Keratinocyte (primary cell): ENCODE measurements at regions not wholly inside any gene's neighbourhood (a gene's known extent, or its start where the extent isn't known, plus 50 kb on each side); places are given as distances from the start of the nearest gene placed in this dataset.
"Not testable (repeated sequence)": the region's sequence is repeated elsewhere in the genome, so short reads cannot be mapped to it uniquely, and the experiment has no call there.

Source experiments
- DNase-seq: peaks from one replicate; pipeline ENCODE4 v3.0.0-alpha.2; 2011; ENCODE audit warnings: low read depth, missing footprints, low spot score
- FAIRE-seq: peaks from 2 replicates; lab custom pipeline; 2011; peaks lifted over from hg19 to GRCh38; lab: Jason Lieb, UNC
- H2AFZ ChIP-seq: 2 replicates; pipeline ENCODE4 v1.6.0; 2012; ENCODE audit warnings: low read length, control low read depth, inconsistent platforms; ENCODE audit not compliant: control insufficient read depth
- H3K27ac ChIP-seq: 2 replicates; pipeline ENCODE4 v1.5.1; 2011; ENCODE audit warnings: low read length; ENCODE audit not compliant: control insufficient read depth, insufficient read depth
- H3K27me3 ChIP-seq: 3 replicates; pipeline ENCODE4 v1.6.0; 2011; ENCODE audit warnings: low read length; ENCODE audit not compliant: control insufficient read depth, insufficient read depth; ENCODE audit errors: extremely low read depth
- H3K36me3 ChIP-seq, 2 experiments: 2 replicates in 1 of 2; 3 replicates in 1 of 2; pipeline ENCODE4 v1.5.1; 2011; ENCODE audit warnings: low read length in 2 of 2, mild to moderate bottlenecking in 1 of 2; ENCODE audit not compliant: control insufficient read depth in 2 of 2, insufficient read depth in 2 of 2; ENCODE audit errors: extremely low read depth in 1 of 2
- H3K4me1 ChIP-seq: 3 replicates; pipeline ENCODE4 v1.5.1; 2011; ENCODE audit warnings: low read length; ENCODE audit not compliant: control insufficient read depth, insufficient read depth; ENCODE audit errors: extremely low read depth
- H3K4me2 ChIP-seq: 3 replicates; pipeline ENCODE4 v1.6.0; 2011; ENCODE audit warnings: low read depth, low read length; ENCODE audit not compliant: control insufficient read depth, insufficient read depth; ENCODE audit errors: extremely low read depth
- H3K4me3 ChIP-seq, 3 experiments: fragments of 200-600 bp in 1 of 3; sonication (generic) in 1 of 3; 2 replicates in 2 of 3; 3 replicates in 1 of 3; pipeline ENCODE4 v1.5.1; 2011 to 2016; ENCODE audit warnings: low read length in 3 of 3, mild to moderate bottlenecking in 3 of 3, control low read depth in 2 of 3, inconsistent platforms in 1 of 3, low read depth in 1 of 3, mixed read lengths in 1 of 3, mixed run types in 1 of 3, moderate library complexity in 1 of 3; ENCODE audit not compliant: control insufficient read depth in 2 of 3, insufficient read depth in 2 of 3; ENCODE audit errors: extremely low read depth in 1 of 3
- H3K79me2 ChIP-seq: 2 replicates; pipeline ENCODE4 v1.6.0; 2012; ENCODE audit warnings: low read length; ENCODE audit not compliant: control insufficient read depth, insufficient read depth
- H3K9ac ChIP-seq: 3 replicates; pipeline ENCODE4 v1.6.0; 2011; ENCODE audit warnings: low read length; ENCODE audit not compliant: control insufficient read depth, insufficient read depth; ENCODE audit errors: extremely low read depth
- H3K9me1 ChIP-seq: 3 replicates; pipeline ENCODE4 v1.6.0; 2011; ENCODE audit warnings: low read length; ENCODE audit not compliant: control insufficient read depth, insufficient read depth; ENCODE audit errors: extremely low read depth
- H3K9me3 ChIP-seq: 2 replicates; pipeline ENCODE4 v1.5.1; 2012; ENCODE audit warnings: low read depth, low read length; ENCODE audit not compliant: control insufficient read depth
- H4K20me1 ChIP-seq: 3 replicates; pipeline ENCODE4 v1.6.0; 2011; ENCODE audit warnings: low read length; ENCODE audit not compliant: control insufficient read depth, insufficient read depth; ENCODE audit errors: extremely low read depth
- CTCF ChIP-seq, 3 experiments: IDR thresholded peaks in 1 of 3; conservative IDR thresholded peaks in 1 of 3; optimal IDR thresholded peaks in 1 of 3; 2 replicates in 2 of 3; 3 replicates in 1 of 3; pipeline versions ENCODE3 to v1.5.1; 2011; ENCODE audit warnings: low read length in 3 of 3, mild to moderate bottlenecking in 3 of 3, moderate library complexity in 2 of 3, control low read depth in 1 of 3, inconsistent platforms in 1 of 3; ENCODE audit not compliant: insufficient read depth in 2 of 3; ENCODE audit errors: extremely low read depth in 1 of 3
- EZH2 ChIP-seq: IDR thresholded peaks from one replicate; pipeline ENCODE4 v1.6.1; 2012; ENCODE audit warnings: inconsistent platforms, mild to moderate bottlenecking, low read length, moderate library complexity
- dilution Hi-C: fragments of 300-500 bp; cut with MboI; formaldehyde crosslinking; loops from one replicate; pipeline ENCODE4 v1.7.0; 2020; ENCODE audit warnings: low sequenced_read_pairs; ENCODE audit not compliant: extremely low pct_ligation_motif_present

GRCh38 chrX:130545796-130546195 is 144.0 kb downstream of the RBMX2 start:
- Histone ChIP-seq H4K20me1 (no peaks in the 10 kb centered on the region), H3K9me1 (no peaks in the 10 kb centered on the region), H3K79me2 (no peaks in the 10 kb centered on the region), H3K9me3 (no peaks in the 10 kb centered on the region), H3K36me3 (no peaks in the 10 kb centered on the region), H2AFZ (no peak overlapping the region), H3K4me3 (no peak overlapping the region), H3K9ac (no peak overlapping the region), H3K4me1 (no peaks in the 10 kb centered on the region), H3K27ac (no peak overlapping the region), H3K27me3 (peaks cover 5% of the 10 kb centered on the region), H3K4me2 (no peak overlapping the region)
- dilution Hi-C loops, result no loop called here
- DNase-seq, result no peak
- no peak for FAIRE-seq
- TF ChIP-seq EZH2 (no peak), CTCF (optimal IDR thresholded peaks at IDR 0.05 in 1 of 3, IDR thresholded peaks at IDR 0.05 in 1 of 3, conservative IDR thresholded peaks at IDR 0.05 in 1 of 3; ENCODE audit: extremely low read depth in 1 of 3, insufficient read depth in 2 of 3, low read length in 3 of 3) (no peak)

GRCh38 chrX:130549382-130549781 is 147.6 kb downstream of the RBMX2 start:
- DNase-seq, H2AFZ ChIP-seq, H3K9ac ChIP-seq, H4K20me1 ChIP-seq, H3K27ac ChIP-seq, FAIRE-seq, H3K9me1 ChIP-seq, H3K79me2 ChIP-seq, H3K4me3 ChIP-seq, H3K4me1 ChIP-seq, dilution Hi-C loops, H3K4me2 ChIP-seq, H3K36me3 ChIP-seq, H3K9me3 ChIP-seq: not testable (repeated sequence)
- peaks cover 12% of the 10 kb centered on the region for H3K27me3 ChIP-seq

GRCh38 chrX:130550351-130550750 is 148.6 kb downstream of the RBMX2 start:
- dilution Hi-C loops, result no loop called here
- FAIRE-seq, result no peak
- H3K4me3 ChIP-seq, result no peak overlapping the region
- no peak overlapping the region for H3K4me2 ChIP-seq
- DNase-seq, result no peak
- TF ChIP-seq EZH2 (no peak), CTCF (optimal IDR thresholded peaks at IDR 0.05 in 1 of 3, IDR thresholded peaks at IDR 0.05 in 1 of 3, conservative IDR thresholded peaks at IDR 0.05 in 1 of 3; ENCODE audit: extremely low read depth in 1 of 3, insufficient read depth in 2 of 3, low read length in 3 of 3) (no peak)
- no peaks in the 10 kb centered on the region for H4K20me1 ChIP-seq
- no peak overlapping the region for H2AFZ ChIP-seq
- no peak overlapping the region for H3K9ac ChIP-seq
- no peaks in the 10 kb centered on the region for H3K36me3 ChIP-seq
- H3K9me3 ChIP-seq, result no peaks in the 10 kb centered on the region
- no peaks in the 10 kb centered on the region for H3K4me1 ChIP-seq
- H3K27me3 ChIP-seq, result peaks cover 12% of the 10 kb centered on the region
- no peaks in the 10 kb centered on the region for H3K9me1 ChIP-seq
- H3K27ac ChIP-seq, result no peak overlapping the region
- H3K79me2 ChIP-seq, result no peaks in the 10 kb centered on the region
